H1 (cell line): ENCODE measurements at regions not wholly inside any gene's neighbourhood (a gene's known extent, or its start where the extent isn't known, plus 50 kb on each side); places are given as distances from the start of the nearest gene placed in this dataset.

Experiments
- KDM1A ChIP-seq: fragments of 200-600, 300-600 bp; sonication (generic); IDR thresholded peaks from 2 replicates; pipeline ENCODE4 v1.7.1; 2016; ENCODE audit warnings: mild to moderate bottlenecking, low read length, borderline replicate concordance
- TBP ChIP-seq: IDR thresholded peaks from 2 replicates; pipeline ENCODE4 v1.6.1; 2011; ENCODE audit warnings: low read depth, low read length, improper control_type of control experiment
- TF ChIP-seq, protein P1 (sequence below): fragments of 300-600 bp; sonication (generic); IDR thresholded peaks from 2 replicates; pipeline ENCODE4 v1.7.1; 2012; ENCODE audit warnings: low read length, moderate library complexity, mild to moderate bottlenecking, inconsistent platforms; ENCODE audit not compliant: insufficient replicate concordance

- TF ChIP-seq KDM1A (no peak), TBP (no peak)
- TF ChIP-seq, protein P1, sequence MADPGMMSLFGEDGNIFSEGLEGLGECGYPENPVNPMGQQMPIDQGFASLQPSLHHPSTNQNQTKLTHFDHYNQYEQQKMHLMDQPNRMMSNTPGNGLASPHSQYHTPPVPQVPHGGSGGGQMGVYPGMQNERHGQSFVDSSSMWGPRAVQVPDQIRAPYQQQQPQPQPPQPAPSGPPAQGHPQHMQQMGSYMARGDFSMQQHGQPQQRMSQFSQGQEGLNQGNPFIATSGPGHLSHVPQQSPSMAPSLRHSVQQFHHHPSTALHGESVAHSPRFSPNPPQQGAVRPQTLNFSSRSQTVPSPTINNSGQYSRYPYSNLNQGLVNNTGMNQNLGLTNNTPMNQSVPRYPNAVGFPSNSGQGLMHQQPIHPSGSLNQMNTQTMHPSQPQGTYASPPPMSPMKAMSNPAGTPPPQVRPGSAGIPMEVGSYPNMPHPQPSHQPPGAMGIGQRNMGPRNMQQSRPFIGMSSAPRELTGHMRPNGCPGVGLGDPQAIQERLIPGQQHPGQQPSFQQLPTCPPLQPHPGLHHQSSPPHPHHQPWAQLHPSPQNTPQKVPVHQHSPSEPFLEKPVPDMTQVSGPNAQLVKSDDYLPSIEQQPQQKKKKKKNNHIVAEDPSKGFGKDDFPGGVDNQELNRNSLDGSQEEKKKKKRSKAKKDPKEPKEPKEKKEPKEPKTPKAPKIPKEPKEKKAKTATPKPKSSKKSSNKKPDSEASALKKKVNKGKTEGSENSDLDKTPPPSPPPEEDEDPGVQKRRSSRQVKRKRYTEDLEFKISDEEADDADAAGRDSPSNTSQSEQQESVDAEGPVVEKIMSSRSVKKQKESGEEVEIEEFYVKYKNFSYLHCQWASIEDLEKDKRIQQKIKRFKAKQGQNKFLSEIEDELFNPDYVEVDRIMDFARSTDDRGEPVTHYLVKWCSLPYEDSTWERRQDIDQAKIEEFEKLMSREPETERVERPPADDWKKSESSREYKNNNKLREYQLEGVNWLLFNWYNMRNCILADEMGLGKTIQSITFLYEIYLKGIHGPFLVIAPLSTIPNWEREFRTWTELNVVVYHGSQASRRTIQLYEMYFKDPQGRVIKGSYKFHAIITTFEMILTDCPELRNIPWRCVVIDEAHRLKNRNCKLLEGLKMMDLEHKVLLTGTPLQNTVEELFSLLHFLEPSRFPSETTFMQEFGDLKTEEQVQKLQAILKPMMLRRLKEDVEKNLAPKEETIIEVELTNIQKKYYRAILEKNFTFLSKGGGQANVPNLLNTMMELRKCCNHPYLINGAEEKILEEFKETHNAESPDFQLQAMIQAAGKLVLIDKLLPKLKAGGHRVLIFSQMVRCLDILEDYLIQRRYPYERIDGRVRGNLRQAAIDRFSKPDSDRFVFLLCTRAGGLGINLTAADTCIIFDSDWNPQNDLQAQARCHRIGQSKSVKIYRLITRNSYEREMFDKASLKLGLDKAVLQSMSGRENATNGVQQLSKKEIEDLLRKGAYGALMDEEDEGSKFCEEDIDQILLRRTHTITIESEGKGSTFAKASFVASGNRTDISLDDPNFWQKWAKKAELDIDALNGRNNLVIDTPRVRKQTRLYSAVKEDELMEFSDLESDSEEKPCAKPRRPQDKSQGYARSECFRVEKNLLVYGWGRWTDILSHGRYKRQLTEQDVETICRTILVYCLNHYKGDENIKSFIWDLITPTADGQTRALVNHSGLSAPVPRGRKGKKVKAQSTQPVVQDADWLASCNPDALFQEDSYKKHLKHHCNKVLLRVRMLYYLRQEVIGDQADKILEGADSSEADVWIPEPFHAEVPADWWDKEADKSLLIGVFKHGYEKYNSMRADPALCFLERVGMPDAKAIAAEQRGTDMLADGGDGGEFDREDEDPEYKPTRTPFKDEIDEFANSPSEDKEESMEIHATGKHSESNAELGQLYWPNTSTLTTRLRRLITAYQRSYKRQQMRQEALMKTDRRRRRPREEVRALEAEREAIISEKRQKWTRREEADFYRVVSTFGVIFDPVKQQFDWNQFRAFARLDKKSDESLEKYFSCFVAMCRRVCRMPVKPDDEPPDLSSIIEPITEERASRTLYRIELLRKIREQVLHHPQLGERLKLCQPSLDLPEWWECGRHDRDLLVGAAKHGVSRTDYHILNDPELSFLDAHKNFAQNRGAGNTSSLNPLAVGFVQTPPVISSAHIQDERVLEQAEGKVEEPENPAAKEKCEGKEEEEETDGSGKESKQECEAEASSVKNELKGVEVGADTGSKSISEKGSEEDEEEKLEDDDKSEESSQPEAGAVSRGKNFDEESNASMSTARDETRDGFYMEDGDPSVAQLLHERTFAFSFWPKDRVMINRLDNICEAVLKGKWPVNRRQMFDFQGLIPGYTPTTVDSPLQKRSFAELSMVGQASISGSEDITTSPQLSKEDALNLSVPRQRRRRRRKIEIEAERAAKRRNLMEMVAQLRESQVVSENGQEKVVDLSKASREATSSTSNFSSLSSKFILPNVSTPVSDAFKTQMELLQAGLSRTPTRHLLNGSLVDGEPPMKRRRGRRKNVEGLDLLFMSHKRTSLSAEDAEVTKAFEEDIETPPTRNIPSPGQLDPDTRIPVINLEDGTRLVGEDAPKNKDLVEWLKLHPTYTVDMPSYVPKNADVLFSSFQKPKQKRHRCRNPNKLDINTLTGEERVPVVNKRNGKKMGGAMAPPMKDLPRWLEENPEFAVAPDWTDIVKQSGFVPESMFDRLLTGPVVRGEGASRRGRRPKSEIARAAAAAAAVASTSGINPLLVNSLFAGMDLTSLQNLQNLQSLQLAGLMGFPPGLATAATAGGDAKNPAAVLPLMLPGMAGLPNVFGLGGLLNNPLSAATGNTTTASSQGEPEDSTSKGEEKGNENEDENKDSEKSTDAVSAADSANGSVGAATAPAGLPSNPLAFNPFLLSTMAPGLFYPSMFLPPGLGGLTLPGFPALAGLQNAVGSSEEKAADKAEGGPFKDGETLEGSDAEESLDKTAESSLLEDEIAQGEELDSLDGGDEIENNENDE: no peak
These were observed 531.7 kb downstream of the LRFN5 start (continued) for GRCh38 chr14:42138406-42138805.
